Mesothelial cell of epicardium (in vitro differentiated cells): ENCODE measurements at regions not wholly inside any gene's neighbourhood (a gene's known extent, or its start where the extent isn't known, plus 50 kb on each side); places are given as distances from the start of the nearest gene placed in this dataset.
"Not testable (repeated sequence)": the region's sequence is repeated elsewhere in the genome, so short reads cannot be mapped to it uniquely, and the experiment has no call there.

Source experiments
- DNase-seq, 2 experiments: peaks; one replicate each; pipeline ENCODE4 v3.0.0; 2021; ENCODE audit warnings: low spot score in 2 of 2; ENCODE audit not compliant: unreplicated experiment in 2 of 2
- H3K27ac Mint-ChIP-seq: 2 replicates; pipeline ENCODE4 v1.8.0; 2021; ENCODE audit warnings: mixed read lengths
- H3K27me3 Mint-ChIP-seq: 2 replicates; pipeline ENCODE4 v1.8.0; 2021; ENCODE audit warnings: low read depth, mixed read lengths
- H3K36me3 Mint-ChIP-seq: 2 replicates; pipeline ENCODE4 v1.8.0; 2021; ENCODE audit warnings: mixed read lengths
- H3K4me1 Mint-ChIP-seq: 2 replicates; pipeline ENCODE4 v1.8.0; 2021; ENCODE audit warnings: mixed read lengths
- H3K4me3 Mint-ChIP-seq: 2 replicates; pipeline ENCODE4 v1.8.0; 2021; ENCODE audit warnings: mild to moderate bottlenecking, moderate library complexity, mixed read lengths
- H3K9me3 Mint-ChIP-seq: 2 replicates; pipeline ENCODE4 v1.8.0; 2021; ENCODE audit warnings: mixed read lengths
- TF ChIP-seq, protein P1 (sequence below): fragments of 200-600 bp; sonication (generic); IDR thresholded peaks from one replicate; pipeline ENCODE4 v1.5.0; 2021; ENCODE audit warnings: antibody characterized with exemption; ENCODE audit not compliant: unreplicated experiment

DNA sequence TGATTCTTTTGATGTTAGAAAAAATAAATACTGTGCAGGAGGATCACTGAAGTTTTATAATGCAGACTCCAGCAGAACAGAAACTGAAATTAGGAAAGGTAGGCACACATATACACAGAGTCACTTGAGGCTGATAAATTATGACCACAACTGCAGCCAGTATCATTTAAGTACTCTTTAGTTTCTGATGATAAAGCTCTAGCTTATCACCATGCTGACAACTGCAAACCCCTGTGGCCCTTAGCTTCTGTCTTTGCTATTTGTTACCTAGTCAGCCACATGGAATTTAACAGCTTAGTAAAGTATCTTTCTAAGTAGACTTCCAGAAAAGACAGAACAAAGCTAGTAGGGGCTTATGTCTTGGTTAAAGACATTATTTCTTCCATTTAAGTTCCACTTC is 734.8 kb upstream of the CDH6 start:
- Mint-ChIP-seq H3K36me3 (no peaks in the 10 kb centered on the region), H3K27me3 (no peaks in the 10 kb centered on the region), H3K9me3 (peaks cover 5% of the 10 kb centered on the region), H3K4me1 (no peaks in the 10 kb centered on the region), H3K27ac (no peak overlapping the region), H3K4me3 (no peak overlapping the region)
- no peak for DNase-seq
- TF ChIP-seq, protein P1, sequence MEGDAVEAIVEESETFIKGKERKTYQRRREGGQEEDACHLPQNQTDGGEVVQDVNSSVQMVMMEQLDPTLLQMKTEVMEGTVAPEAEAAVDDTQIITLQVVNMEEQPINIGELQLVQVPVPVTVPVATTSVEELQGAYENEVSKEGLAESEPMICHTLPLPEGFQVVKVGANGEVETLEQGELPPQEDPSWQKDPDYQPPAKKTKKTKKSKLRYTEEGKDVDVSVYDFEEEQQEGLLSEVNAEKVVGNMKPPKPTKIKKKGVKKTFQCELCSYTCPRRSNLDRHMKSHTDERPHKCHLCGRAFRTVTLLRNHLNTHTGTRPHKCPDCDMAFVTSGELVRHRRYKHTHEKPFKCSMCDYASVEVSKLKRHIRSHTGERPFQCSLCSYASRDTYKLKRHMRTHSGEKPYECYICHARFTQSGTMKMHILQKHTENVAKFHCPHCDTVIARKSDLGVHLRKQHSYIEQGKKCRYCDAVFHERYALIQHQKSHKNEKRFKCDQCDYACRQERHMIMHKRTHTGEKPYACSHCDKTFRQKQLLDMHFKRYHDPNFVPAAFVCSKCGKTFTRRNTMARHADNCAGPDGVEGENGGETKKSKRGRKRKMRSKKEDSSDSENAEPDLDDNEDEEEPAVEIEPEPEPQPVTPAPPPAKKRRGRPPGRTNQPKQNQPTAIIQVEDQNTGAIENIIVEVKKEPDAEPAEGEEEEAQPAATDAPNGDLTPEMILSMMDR: no peak

DNA sequence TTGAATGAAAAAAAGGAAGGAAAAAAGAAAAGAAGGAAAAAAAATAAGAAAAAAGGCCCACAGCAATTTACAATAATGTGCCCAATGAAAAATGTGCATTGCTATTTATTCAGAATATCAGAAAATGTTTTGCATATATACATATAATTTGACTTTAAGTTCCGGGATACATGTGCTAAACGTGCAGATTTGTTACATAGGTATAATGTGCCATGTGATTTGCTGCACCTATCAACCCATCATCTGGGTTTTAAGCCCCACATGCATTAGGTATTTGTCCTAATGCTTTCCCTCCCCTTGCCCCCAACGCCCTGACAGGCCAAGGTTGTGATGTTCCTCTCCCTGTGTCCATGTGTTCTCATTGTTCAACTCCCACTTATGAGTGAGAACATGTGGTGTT is 738.0 kb upstream of the CDH6 start:
- not testable (repeated sequence) for H3K36me3 Mint-ChIP-seq, H3K4me1 Mint-ChIP-seq, H3K9me3 Mint-ChIP-seq, H3K27ac Mint-ChIP-seq, H3K4me3 Mint-ChIP-seq, DNase-seq, H3K27me3 Mint-ChIP-seq

DNA sequence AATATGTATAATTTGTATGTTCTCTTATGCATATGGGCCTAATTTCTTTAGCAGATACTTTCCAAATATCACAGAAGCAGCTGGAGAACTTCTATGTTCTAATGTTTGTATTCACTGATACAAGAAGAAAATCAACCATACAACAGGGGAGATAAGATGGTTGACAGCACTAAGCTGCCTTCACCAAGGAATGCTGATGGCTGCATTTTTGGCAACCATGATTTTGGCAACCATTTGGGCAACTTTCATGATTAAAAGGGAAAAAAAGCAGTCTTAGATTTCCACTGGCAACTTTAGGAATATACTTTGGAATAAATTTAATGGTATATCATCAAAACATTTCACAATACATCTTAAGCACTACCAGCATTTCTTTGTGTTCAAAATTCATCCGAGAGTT is 740.3 kb upstream of the CDH6 start:
- no peak for DNase-seq
- Mint-ChIP-seq H3K4me3 (no peak overlapping the region), H3K4me1 (no peaks in the 10 kb centered on the region), H3K36me3 (no peaks in the 10 kb centered on the region), H3K27me3 (no peaks in the 10 kb centered on the region), H3K27ac (no peak overlapping the region), H3K9me3 (peaks cover 5% of the 10 kb centered on the region)
- TF ChIP-seq, protein P1: no peak

DNA sequence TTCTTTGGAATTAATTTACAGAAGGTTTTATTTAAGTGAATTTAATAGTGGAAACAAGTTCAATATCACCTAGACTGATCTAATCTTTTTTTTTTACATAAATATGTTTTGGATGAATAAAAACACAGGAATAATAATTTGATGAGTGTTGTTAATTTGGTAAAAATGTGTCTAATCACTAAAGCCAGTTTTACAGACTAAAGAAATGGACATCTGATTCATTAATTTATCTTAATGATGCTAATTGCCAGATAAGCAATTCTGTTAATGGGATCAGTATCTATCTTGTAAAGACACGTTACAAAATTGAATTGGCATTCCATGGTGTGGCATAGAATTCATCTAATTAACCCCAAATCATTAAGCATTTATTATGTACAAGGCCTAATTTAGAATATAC is 743.3 kb upstream of the CDH6 start:
- Mint-ChIP-seq H3K27ac (no peak overlapping the region), H3K36me3 (no peaks in the 10 kb centered on the region), H3K4me1 (no peaks in the 10 kb centered on the region), H3K9me3 (no peaks in the 10 kb centered on the region), H3K4me3 (no peak overlapping the region), H3K27me3 (no peaks in the 10 kb centered on the region)
- no peak for DNase-seq
- TF ChIP-seq, protein P1: no peak

DNA sequence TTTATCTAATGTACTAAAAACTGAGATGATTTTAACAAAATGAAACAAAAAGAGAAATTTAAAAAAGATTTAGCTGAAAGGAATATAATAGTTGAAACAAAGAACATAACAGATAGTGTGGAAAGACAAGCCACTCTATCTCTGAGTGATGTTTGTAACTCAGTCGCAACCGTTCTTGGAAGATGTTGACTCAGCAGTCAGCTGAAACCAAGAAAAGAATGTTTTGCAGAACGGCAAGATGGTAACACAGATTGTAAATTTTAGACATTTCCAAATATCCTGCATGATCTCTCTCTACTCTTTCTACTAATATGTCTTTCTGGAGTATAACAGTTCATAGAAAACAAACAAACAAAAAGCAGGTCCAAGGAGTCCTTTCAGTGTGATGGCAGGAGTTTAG is 746.1 kb upstream of the CDH6 start:
- Mint-ChIP-seq H3K4me3 (no peak overlapping the region), H3K9me3 (peaks cover 5% of the 10 kb centered on the region), H3K36me3 (no peaks in the 10 kb centered on the region), H3K27ac (no peak overlapping the region), H3K27me3 (no peaks in the 10 kb centered on the region), H3K4me1 (no peaks in the 10 kb centered on the region)
- TF ChIP-seq, protein P1: no peak
- DNase-seq: no peak

DNA sequence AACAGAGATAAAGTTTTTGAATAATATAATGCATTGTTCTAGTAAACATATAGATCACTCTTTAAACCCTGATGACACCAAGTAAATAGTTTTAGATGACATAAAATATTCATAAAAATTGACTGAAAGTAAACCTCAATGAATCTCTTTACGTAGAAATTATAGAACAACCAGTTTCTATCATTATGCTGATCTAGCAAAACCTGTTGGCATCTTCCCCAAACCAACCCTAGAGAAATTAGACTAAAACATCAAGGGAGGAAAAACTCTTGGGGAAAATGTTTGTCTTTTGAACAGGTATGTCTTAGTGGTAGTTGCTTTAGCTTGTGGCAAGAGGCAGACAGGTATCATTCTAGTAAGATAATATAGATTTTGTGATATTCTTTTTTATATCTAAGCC is 747.0 kb upstream of the CDH6 start:
- H3K27ac Mint-ChIP-seq: no peak overlapping the region
- no peak for DNase-seq
- H3K27me3 Mint-ChIP-seq: no peaks in the 10 kb centered on the region
- H3K9me3 Mint-ChIP-seq: peaks cover 13% of the 10 kb centered on the region
- H3K4me3 Mint-ChIP-seq: no peak overlapping the region
- no peaks in the 10 kb centered on the region for H3K4me1 Mint-ChIP-seq
- TF ChIP-seq, protein P1: no peak
- H3K36me3 Mint-ChIP-seq: no peaks in the 10 kb centered on the region
